T-cell (primary cell): ENCODE measurements at regions not wholly inside any gene's neighbourhood (a gene's known extent, or its start where the extent isn't known, plus 50 kb on each side); places are given as distances from the start of the nearest gene placed in this dataset.

Experiments
- ATAC-seq, 4 experiments: fragments of 200-7000 bp in 3 of 4; fragments of 150-1000 bp in 1 of 4; cut with Tn5 transposase; replicated peaks in 1 of 4; 1 replicate in 3 of 4; 2 replicates in 1 of 4; pipeline ENCODE4 v1.10.0; 2021; ENCODE audit warnings: moderate library complexity in 3 of 4, mild to moderate bottlenecking in 2 of 4, moderate number of reproducible peaks in 1 of 4
- CTCF ChIA-PET, 2 donors: fragments of 300-600 bp; sonication (Branson Sonifier 250); formaldehyde crosslinking; loops; one replicate each; lab custom pipeline; 2022; ENCODE audit warnings: antibody characterized with exemption in 2 of 2; lab: Charles Lee
- POLR2A ChIA-PET, 2 donors: fragments of 300-600 bp; sonication (Branson Sonifier 250); formaldehyde crosslinking; loops; one replicate each; lab custom pipeline; 2022; ENCODE audit warnings: antibody characterized with exemption in 2 of 2; lab: Charles Lee
- DNase-seq, 35 experiments: peaks; one replicate each; pipeline versions ENCODE4 v3.0.0 to v3.0.0-alpha.2; 2013 to 2023
- H3K27ac ChIP-seq: one replicate; pipeline ENCODE4 v1.5.1; 2013; ENCODE audit warnings: low read length
- H3K27me3 ChIP-seq, 2 experiments: replicated peaks in 1 of 2; 1 replicate in 1 of 2; 2 replicates in 1 of 2; pipeline versions ENCODE4 v1.6.1 to v1.7.0; 2013; ENCODE audit warnings: low read length in 1 of 2, mixed read lengths in 1 of 2; ENCODE audit not compliant: control insufficient read depth in 2 of 2, insufficient read depth in 2 of 2; ENCODE audit errors: extremely low read depth in 1 of 2
- H3K36me3 ChIP-seq, 2 donors: 1 replicate in 1 of 2; 2 replicates in 1 of 2; pipeline versions ENCODE4 v1.6.1 to v1.7.0; 2013; ENCODE audit warnings: low read length in 1 of 2; ENCODE audit not compliant: control insufficient read depth in 2 of 2, insufficient read depth in 1 of 2; ENCODE audit errors: extremely low read depth in 1 of 2
- H3K4me1 ChIP-seq, 2 experiments: 1 replicate in 1 of 2; 2 replicates in 1 of 2; pipeline versions ENCODE4 v1.6.1 to v1.7.0; 2013; ENCODE audit warnings: low read length in 2 of 2, mixed read lengths in 1 of 2; ENCODE audit not compliant: insufficient read depth in 2 of 2, control insufficient read depth in 1 of 2; ENCODE audit errors: extremely low read depth in 1 of 2
- H3K4me3 ChIP-seq, 2 donors: 1 replicate in 1 of 2; 2 replicates in 1 of 2; pipeline versions ENCODE4 v1.5.1 to v1.7.0; 2013; ENCODE audit warnings: mild to moderate bottlenecking in 2 of 2, low read length in 1 of 2, moderate library complexity in 1 of 2; ENCODE audit not compliant: control insufficient read depth in 1 of 2; ENCODE audit errors: extremely low read depth in 1 of 2
- H3K9me3 ChIP-seq: 2 replicates; pipeline ENCODE4 v1.7.0; 2013
- H3K27ac Mint-ChIP-seq, 2 donors: one replicate each; pipeline ENCODE4 v1.8.0; 2020 to 2021; ENCODE audit warnings: mild to moderate bottlenecking in 2 of 2, mixed read lengths in 2 of 2
- H3K27me3 Mint-ChIP-seq, 2 donors: one replicate each; pipeline ENCODE4 v1.8.0; 2021 to 2022; ENCODE audit warnings: mixed read lengths in 2 of 2
- H3K36me3 Mint-ChIP-seq: one replicate; pipeline ENCODE4 v1.8.0; 2021; ENCODE audit warnings: mixed read lengths
- H3K4me1 Mint-ChIP-seq, 3 donors: one replicate each; pipeline ENCODE4 v1.8.0; 2020 to 2022; ENCODE audit warnings: mixed read lengths in 3 of 3, mild to moderate bottlenecking in 1 of 3
- H3K4me3 Mint-ChIP-seq, 3 donors: one replicate each; pipeline ENCODE4 v1.8.0; 2020 to 2022; ENCODE audit warnings: mild to moderate bottlenecking in 3 of 3, mixed read lengths in 3 of 3, moderate library complexity in 3 of 3
- H3K9me3 Mint-ChIP-seq, 3 donors: one replicate each; pipeline ENCODE4 v1.8.0; 2020 to 2022; ENCODE audit warnings: mixed read lengths in 3 of 3
- WGBS: methylation state at CpG from one replicate; pipeline ENCODE4 v1.1.5; 2013; ENCODE audit warnings: missing lambda C conversion rate; ENCODE audit not compliant: insufficient coverage; 5-methylcytosine and 5-hydroxymethylcytosine counted together

DNA sequence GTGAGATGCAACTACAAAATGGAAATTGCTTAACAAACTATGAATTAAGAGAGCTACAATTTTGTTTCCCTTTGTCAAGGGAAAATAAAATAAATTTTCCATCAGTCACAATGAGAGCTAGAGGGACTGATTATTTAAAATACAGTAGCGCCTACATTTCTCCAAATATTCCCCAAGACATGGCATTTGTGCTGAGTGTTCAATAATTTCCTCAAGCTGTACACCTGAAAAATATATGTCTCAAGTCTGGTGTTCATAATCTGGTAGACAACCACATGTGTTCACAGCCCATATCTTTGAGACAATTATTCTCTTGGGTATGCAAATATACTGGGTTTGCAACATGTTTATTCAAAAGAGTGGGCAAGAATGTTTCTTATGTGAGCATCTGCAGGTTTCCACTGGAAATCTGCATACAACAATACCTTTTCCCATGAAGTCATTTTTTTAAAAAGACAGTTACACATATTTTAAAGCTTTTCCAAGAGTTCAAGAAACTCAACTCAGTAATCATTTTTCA lies 240.1 kb upstream of the VRK2 start:
- DNase-seq (no peak), ATAC-seq (no peak)
- CTCF ChIA-PET, result no interaction called here
- H3K27ac ChIP-seq, result no peak overlapping the region
- Mint-ChIP-seq H3K4me3 (no peak overlapping the region), H3K27me3 (peaks cover 0 to 6% of the 10 kb centered on the region in 2 donors), H3K27ac (no peak overlapping the region), H3K4me1 (no peaks in the 10 kb centered on the region), H3K9me3 (peaks cover 0 to 10% (median 0%) of the 10 kb centered on the region in 3 donors), H3K36me3 (no peaks in the 10 kb centered on the region)
- POLR2A ChIA-PET, result no interaction called here
- H3K4me1 ChIP-seq, result no peaks in the 10 kb centered on the region
- H3K9me3 ChIP-seq, result no peaks in the 10 kb centered on the region
- H3K36me3 ChIP-seq, result no peaks in the 10 kb centered on the region
- H3K4me3 ChIP-seq, result no peak overlapping the region
- WGBS, result no CpG with 5 or more reads among the region's 1 CpG
- H3K27me3 ChIP-seq, result no peaks in the 10 kb centered on the region

DNA sequence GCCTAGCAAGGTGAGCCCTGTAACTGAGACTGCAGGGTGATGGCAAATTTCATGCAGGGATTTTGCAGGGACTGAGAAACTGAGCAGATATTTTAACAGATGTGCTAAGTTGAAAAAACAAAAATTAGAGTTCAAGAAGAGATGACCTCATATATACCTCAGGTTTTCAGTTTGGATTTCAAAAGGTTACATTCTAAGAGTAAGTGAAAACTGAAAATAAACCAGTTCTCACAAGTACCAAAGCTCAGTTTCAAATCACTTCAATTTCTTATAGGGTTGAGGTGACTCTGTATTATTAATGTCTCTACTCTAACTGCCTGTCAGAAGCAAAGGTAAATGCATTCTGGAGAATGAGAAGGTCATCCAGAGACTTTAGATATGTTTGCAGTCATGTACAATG lies 237.4 kb upstream of the VRK2 start:
- no peaks in the 10 kb centered on the region for H3K27me3 ChIP-seq
- Mint-ChIP-seq H3K4me1 (no peaks in the 10 kb centered on the region), H3K27me3 (no peaks in the 10 kb centered on the region), H3K4me3 (no peak overlapping the region), H3K9me3 (no peaks in the 10 kb centered on the region), H3K27ac (no peak overlapping the region), H3K36me3 (no peaks in the 10 kb centered on the region)
- no peak for ATAC-seq
- no peaks in the 10 kb centered on the region for H3K36me3 ChIP-seq
- H3K9me3 ChIP-seq, result no peaks in the 10 kb centered on the region
- CTCF ChIA-PET, result no interaction called here
- no peaks in the 10 kb centered on the region for H3K4me1 ChIP-seq
- no peak overlapping the region for H3K4me3 ChIP-seq
- no peak overlapping the region for H3K27ac ChIP-seq
- DNase-seq, result no peak
- POLR2A ChIA-PET, result no interaction called here

DNA sequence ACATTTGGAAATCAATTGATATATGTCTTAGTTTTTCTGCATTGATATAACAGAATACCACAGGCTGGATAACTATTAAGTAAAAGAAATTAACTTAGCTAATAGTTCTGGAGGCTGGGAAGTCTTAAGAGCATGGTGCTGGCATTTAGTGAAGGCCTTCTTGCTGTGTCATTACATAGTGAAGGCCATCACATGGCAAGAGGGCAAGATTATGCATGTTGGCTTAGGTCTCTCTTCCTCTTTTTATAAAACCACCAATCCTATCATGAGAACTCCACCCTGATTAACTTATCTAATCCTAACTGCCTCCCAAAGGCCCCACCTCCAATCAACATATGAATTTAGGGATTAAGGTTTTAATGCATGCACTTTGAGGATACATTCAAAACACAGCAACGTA lies 225.5 kb upstream of the VRK2 start:
- DNase-seq (no peak), ATAC-seq (no peak)
- POLR2A ChIA-PET, result interaction anchor here in 1 of 2 donors (0.6 kb wide), 1 partner anchor 1076 kb away, joined by 3 read pairs; no protein-coding TSS in a partner anchor
- Histone ChIP-seq H3K9me3 (no peaks in the 10 kb centered on the region), H3K4me3 (no peak overlapping the region), H3K4me1 (no peaks in the 10 kb centered on the region), H3K27me3 (no peaks in the 10 kb centered on the region), H3K27ac (no peak overlapping the region), H3K36me3 (no peaks in the 10 kb centered on the region)
- Mint-ChIP-seq H3K36me3 (no peaks in the 10 kb centered on the region), H3K9me3 (peaks cover 0 to 9% (median 0%) of the 10 kb centered on the region in 3 donors), H3K4me3 (no peak overlapping the region), H3K27me3 (no peaks in the 10 kb centered on the region), H3K4me1 (no peaks in the 10 kb centered on the region), H3K27ac (no peak overlapping the region)
- CTCF ChIA-PET, result no interaction called here
- WGBS, result no CpG with 5 or more reads among the region's 1 CpG

DNA sequence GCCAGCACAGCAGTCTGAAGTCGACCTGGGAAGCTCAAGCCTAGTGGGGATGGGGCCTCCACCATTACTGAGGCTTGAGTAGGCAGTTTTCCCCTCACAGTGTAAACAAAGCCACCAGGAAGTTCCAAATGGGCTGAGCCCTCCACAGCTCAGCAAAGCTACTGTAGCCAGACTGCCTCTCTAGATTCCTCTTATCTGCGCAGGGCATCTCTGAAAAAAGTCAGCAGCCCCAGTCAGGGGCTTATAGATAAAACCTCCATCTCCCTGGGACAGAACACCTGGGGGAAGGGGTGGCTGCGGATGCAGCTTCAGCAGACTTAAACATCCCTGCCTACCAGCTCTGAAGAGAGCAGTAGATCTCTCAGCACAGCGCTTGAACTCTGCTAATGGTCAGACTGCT lies 218.4 kb upstream of the VRK2 start:
- Histone ChIP-seq H3K4me3 (no peak overlapping the region), H3K27ac (no peak overlapping the region), H3K36me3 (no peaks in the 10 kb centered on the region), H3K27me3 (peaks cover 0 to 4% of the 10 kb centered on the region in 2 experiments), H3K4me1 (no peaks in the 10 kb centered on the region), H3K9me3 (no peaks in the 10 kb centered on the region)
- no peak overlapping the region for H3K27ac Mint-ChIP-seq
- H3K4me3 Mint-ChIP-seq, result no peak overlapping the region
- no peaks in the 10 kb centered on the region for H3K27me3 Mint-ChIP-seq
- no peaks in the 10 kb centered on the region for H3K4me1 Mint-ChIP-seq
- DNase-seq (no peak), ATAC-seq (no peak)
- WGBS, result 70% methylated on average over 2 of the region's 4 CpGs
- ChIA-PET CTCF (no interaction called here), POLR2A (no interaction called here)
- peaks cover 22 to 33% (median 27%) of the 10 kb centered on the region in 3 donors for H3K9me3 Mint-ChIP-seq
- no peaks in the 10 kb centered on the region for H3K36me3 Mint-ChIP-seq

DNA sequence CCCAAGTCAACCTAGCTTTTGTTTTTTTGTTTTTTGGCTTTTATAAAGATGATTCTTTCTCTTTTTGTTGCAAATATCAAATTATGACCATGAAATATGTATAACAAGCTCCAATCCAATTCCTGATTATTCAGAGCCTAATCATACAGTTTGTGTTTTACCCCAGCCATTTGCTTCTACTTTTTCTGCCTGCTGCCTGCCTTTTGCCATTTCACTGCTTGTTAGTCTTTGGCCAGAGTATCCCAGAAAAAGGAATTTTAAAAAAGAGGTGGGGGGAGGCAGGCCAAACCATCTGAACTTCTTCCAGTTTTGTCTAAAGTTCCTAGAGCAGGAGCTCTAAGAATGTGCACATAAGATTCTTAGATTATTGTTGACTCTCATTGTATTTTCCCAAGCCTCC lies 211.9 kb upstream of the VRK2 start:
- Mint-ChIP-seq H3K4me1 (no peaks in the 10 kb centered on the region), H3K9me3 (peaks cover 8 to 17% (median 12%) of the 10 kb centered on the region in 3 donors), H3K36me3 (no peaks in the 10 kb centered on the region), H3K4me3 (no peak overlapping the region), H3K27me3 (no peaks in the 10 kb centered on the region), H3K27ac (no peak overlapping the region)
- no peaks in the 10 kb centered on the region for H3K27me3 ChIP-seq
- H3K4me1 ChIP-seq, result no peaks in the 10 kb centered on the region
- DNase-seq (no peak), ATAC-seq (no peak)
- H3K4me3 ChIP-seq, result no peak overlapping the region
- no peak overlapping the region for H3K27ac ChIP-seq
- ChIA-PET POLR2A (no interaction called here), CTCF (no interaction called here)
- H3K36me3 ChIP-seq, result no peaks in the 10 kb centered on the region
- no peaks in the 10 kb centered on the region for H3K9me3 ChIP-seq

DNA sequence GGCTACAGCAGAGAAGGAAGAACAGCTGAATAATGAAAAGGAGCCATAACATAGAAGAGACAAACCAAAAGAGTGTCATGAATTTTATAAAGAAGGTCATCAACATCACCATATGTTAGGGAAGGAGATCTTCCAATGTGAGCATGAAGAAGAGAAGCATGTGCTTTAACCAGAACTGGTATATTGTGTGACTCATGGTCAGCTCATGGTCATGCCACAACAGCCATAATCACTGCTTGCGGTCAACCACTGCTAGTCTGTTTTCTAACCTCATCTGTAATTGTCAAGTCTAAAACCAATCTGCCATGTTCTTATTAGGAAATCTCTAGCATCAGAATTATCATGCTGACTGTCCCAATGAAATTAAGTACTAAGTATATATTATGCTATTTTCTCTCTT lies 204.1 kb upstream of the VRK2 start:
- Mint-ChIP-seq H3K36me3 (no peaks in the 10 kb centered on the region), H3K9me3 (peaks cover 0 to 9% (median 0%) of the 10 kb centered on the region in 3 donors)

DNA sequence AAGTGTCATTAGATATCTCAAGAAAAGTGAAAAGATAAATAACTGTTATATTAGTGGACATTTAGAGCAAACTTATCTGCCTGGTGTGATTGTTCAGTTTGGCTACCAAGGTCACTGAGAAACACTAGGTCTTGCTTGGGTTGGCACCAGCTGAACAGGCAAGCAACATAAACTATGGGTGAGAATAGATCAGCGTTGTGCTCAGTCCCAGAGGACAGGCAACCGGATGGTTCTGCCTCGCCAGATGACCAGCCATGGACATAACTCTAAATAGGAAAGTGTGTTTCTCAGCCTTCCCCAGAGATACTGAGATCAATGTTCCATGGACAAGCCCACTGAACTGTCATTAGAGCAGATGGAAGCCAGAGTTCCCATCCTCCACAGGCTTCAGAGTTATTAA lies 203.4 kb upstream of the VRK2 start:
- no peaks in the 10 kb centered on the region for H3K36me3 ChIP-seq
- H3K4me1 ChIP-seq, result no peaks in the 10 kb centered on the region
- no peak overlapping the region for H3K4me3 ChIP-seq
- H3K9me3 ChIP-seq, result no peaks in the 10 kb centered on the region
- Mint-ChIP-seq H3K27ac (no peak overlapping the region), H3K4me3 (no peak overlapping the region), H3K4me1 (no peaks in the 10 kb centered on the region), H3K27me3 (no peaks in the 10 kb centered on the region), H3K9me3 (peaks cover 0 to 9% (median 0%) of the 10 kb centered on the region in 3 donors), H3K36me3 (no peaks in the 10 kb centered on the region)
- CTCF ChIA-PET, result no interaction called here
- no peak overlapping the region for H3K27ac ChIP-seq
- POLR2A ChIA-PET, result no interaction called here
- no peak for ATAC-seq
- WGBS, result 77% methylated on average over 3 of the region's 3 CpGs
- no peak for DNase-seq
- no peaks in the 10 kb centered on the region for H3K27me3 ChIP-seq

More for the DNA sequence above, 204.1 kb upstream of the VRK2 start:
- H3K27ac Mint-ChIP-seq, result no peak overlapping the region
- Histone ChIP-seq H3K36me3 (no peaks in the 10 kb centered on the region), H3K27me3 (no peaks in the 10 kb centered on the region), H3K4me3 (no peak overlapping the region), H3K27ac (no peak overlapping the region), H3K9me3 (no peaks in the 10 kb centered on the region), H3K4me1 (no peaks in the 10 kb centered on the region)
- H3K4me3 Mint-ChIP-seq, result no peak overlapping the region
- POLR2A ChIA-PET, result no interaction called here
- ATAC-seq, result no peak
- WGBS, result no CpG with 5 or more reads among the region's 1 CpG
- H3K4me1 Mint-ChIP-seq, result no peaks in the 10 kb centered on the region
- no peaks in the 10 kb centered on the region for H3K27me3 Mint-ChIP-seq
- CTCF ChIA-PET, result no interaction called here
- DNase-seq, result no peak
